Midbrain (tissue), 1 donor: ENCODE measurements at regions not wholly inside any gene's neighbourhood (a gene's known extent, or its start where the extent isn't known, plus 50 kb on each side); places are given as distances from the start of the nearest gene placed in this dataset.
"Not testable (repeated sequence)": the region's sequence is repeated elsewhere in the genome, so short reads cannot be mapped to it uniquely, and the experiment has no call there.

Experiments used
- DNase-seq: peaks from one replicate; lab custom pipeline; 2025; lab: John Stamatoyannopoulos, UW

DNA sequence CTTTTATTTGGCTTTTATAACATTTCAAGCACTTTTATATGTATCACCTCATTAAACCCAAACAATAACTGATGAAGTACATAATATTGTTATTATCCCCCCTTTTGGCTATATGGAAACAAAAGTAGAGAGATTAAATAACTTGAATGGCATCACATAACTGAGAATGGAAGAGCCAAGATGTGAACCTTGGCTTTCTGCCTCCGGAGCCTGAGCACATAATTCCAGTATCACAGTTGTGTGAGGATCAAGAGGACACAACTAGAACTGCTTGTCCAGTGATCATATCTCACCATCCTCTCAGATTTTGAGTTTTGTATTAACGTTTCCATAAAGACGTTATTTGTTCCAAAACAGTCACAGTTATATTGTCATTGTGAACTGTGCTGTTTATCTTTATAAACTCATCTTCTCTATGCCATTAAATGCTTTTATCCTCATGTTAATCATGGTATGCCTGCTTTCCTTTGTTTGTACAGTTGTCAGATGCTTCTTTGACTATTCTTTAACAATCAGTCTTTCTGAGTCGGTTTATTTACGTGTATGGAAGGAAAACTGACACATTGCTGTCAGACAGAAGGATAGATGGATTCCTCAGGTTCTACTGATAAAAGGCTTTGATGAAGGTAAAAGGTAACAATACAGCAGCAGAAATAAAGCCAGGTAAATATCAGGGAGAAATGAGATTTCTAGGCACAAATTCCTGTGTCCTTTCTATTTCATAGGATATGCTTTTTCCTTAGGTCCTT lies 92.0 kb upstream of the FAM13C start:
- DNase-seq = no peak

DNA sequence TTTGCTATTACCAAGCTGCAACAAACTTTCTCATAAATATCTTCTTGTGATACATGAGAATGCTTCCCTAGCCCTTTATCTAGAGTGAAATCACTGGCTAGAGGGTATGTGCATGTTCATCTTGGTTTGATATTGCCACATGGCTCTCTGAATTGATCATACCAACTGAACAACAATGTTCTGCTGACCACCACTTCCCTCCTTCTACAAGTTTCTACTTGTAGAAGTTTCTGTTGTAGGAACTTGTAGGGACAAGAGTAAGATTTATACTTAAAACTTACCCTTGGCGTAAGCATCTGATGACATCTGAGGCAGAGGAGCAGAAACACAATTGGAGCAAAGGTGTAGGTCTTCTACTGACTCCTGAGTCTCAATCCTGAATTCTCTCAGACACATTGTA lies 86.3 kb upstream of the FAM13C start:
- no peak for DNase-seq

DNA sequence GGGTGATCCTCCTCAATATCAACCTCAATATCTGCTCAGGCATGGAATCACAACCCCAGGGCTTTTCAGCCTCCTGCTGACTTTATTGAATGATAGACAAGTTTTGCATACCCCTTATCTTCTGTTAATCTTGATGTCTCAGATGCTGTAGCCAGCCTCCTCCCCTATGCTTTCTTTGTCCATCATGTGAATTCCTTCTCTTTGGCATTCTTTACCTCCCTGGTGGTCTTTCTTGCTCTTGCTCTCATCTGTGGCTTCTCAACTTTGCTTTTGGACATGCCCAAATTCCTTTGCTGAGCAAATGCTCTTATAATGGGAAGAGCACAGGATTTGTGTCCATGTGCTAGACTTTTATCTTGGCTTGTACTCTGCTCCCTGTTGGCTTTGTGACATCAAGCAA lies 73.4 kb upstream of the FAM13C start:
- no peak for DNase-seq

DNA sequence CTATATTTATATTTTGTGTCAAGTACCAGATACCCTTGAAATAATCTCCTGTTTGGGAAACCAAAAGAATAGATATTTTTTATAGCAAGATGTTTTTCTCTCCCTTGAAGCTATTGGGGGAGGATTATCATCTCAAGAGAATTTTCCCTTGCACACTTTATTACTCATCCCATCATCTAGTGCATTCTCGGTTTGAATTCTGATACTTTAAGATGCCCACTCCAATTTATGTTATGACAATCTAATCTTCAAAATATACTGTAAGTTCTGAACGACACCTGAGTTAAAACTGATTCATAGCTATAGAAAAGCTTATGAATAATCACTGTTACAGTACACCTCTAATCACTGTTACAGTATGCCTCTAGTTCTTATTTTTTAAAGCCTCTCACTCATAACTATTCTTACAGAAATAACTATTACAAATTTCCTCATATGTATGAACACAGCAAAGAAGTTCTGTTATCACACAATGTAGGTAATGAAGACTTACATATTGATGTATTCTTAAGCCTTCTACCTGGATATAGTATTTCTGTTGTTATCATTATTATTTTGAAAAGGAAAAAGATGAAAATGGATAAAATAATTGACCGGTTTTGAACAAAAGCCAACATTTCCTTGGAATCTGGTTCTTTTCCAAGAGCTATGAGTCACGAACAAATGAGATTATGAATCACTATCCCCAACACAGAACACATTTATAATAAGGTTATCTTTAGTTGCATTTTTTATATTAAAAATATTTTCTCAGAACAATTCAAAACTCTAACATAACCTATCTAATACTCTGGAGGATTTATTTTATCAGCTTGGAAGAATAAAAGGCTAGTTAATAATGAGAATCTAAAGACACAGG lies 72.3 kb upstream of the FAM13C start:
- DNase-seq = no peak

DNA sequence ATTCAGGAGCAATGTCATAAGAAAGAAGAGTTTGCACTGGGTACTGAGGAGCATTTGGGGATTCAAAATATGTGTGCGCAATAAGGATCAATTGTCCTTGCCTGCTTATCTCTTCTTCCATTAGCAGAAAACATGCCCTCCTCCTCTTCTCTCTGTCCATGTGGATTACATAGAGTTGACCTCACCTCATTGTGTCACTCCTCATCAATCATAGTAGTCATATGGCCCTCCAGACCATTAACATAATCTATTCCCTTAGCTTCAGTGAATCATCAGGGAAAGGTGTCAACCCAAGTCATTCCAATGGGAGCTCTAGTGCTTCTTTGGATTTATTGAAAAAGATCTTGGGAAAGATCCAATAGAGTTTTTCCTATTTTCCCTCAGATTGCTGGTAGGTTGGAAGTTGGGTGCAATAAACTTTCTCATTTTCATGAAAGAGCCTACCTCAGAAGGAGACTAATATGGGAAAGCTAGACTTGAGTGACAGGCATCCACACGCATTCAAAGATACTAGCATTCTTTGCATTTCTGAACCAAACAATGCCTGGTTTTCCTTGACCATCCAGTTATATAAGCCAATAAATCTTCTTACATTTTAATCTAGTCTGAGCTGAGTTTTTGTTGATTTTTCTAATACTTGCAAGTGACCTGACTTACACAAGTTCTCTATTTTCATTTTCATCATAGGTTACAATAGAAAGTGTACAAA lies 71.5 kb upstream of the FAM13C start:
- no peak for DNase-seq

DNA sequence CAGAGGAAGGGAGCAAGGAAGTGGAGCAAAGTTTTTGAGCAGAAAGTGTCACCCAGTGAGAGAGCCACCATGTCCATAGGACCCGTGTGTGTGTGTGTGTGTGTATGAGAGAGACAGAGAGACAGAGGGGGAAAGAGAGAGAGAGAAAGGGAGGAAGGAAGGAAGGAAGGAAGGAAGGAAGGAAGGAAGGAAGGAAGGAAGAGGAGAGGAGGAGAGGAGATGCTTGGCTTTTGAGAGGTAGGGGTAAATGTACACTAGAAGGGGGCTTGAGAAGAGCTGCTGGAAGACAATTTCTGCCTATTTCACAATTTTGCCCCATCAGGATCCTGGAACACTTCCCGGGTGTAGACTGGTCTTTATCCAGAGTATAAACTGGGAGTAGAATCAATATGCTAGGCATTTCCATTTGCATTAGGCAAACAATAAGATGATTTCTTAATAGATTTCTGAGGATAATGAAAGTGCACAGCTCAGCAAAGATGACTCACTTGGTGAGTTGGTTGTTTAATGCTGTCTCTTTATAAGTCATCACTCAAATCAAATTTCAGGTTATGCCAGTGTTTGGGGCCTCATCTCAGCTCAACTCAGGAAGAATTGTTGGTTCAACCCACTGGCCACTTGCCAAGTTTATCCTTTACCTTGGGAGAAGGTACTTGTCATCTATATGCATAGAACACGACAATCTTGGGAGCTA lies 70.0 kb upstream of the FAM13C start:
- DNase-seq = no peak

DNA sequence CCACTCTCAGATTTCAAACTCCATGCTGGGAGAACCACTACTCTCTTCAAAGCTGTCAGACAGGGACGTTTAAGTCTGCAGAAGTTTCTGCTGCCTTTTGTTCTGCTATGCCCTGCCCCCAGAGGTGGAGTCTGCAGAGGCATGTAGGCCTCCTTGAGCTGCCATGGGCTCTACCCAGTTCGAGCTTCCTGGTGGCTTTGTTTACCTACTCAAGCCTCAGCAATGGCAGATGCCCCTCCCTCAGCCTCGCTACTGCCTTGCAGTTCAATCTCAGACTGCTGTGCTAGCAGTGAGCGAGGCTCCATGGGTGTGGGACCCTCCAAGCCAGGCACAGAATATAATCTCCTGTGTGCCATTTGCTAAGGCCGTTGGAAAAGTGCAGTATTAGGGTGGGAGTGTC lies 51.4 kb upstream of the FAM13C start:
- not testable (repeated sequence) for DNase-seq
